Superior temporal gyrus (tissue), 1 donor: ENCODE measurements at regions not wholly inside any gene's neighbourhood (a gene's known extent, or its start where the extent isn't known, plus 50 kb on each side); places are given as distances from the start of the nearest gene placed in this dataset.

ENCODE experiments used
- DNase-seq: peaks from one replicate; pipeline ENCODE4 v3.0.0-alpha.2; 2016; ENCODE audit errors: extremely low spot score

DNA sequence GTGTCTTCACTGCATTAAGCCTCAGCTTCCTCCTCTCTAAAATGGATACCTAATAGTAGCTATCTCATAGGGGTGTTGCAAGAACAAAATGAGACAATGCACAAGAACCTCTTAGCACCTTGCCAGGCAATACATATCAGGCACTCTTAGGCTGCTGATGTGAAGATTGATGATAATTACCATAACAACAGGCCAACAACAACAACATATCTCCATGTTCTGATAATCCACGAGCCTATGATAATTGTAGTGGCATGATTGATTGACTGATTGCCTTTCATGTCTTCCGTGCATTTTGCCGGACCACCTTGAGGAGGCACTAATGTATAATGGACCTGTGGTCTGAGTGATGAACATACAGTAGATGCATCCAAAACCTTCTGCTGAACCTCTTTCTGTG, 50.7 kb upstream of the WSCD2 start:
- no peak for DNase-seq
